ENCODE measurements at regions not wholly inside any gene's neighbourhood (a gene's known extent, or its start where the extent isn't known, plus 50 kb on each side); places are given as distances from the start of the nearest gene placed in this dataset.

- Histone ChIP-seq H3K9ac (ENCODE audit: insufficient read depth, low read length) (no peak overlapping the region), H3K79me2 (ENCODE audit: control insufficient read depth, insufficient read depth, low read length) (no peaks in the 10 kb centered on the region), H3K27ac (ENCODE audit: insufficient read depth, low read length) (no peak overlapping the region), H2AFZ (ENCODE audit: low read length) (no peak overlapping the region), H4K20me1 (ENCODE audit: control insufficient read depth, extremely low read depth, insufficient read depth, low read length) (no peaks in the 10 kb centered on the region), H3K4me2 (ENCODE audit: extremely low read depth, insufficient read depth, low read length) (no peak overlapping the region), H3K27me3 (ENCODE audit: control insufficient read depth, insufficient read depth, low read length) (no peaks in the 10 kb centered on the region), H3K4me1 (ENCODE audit: control insufficient read depth, extremely low read depth, insufficient read depth, low read length) (no peaks in the 10 kb centered on the region), H3K9me3 (ENCODE audit: control insufficient read depth, insufficient read depth, low read depth, low read length) (no peaks in the 10 kb centered on the region), H3K36me3 (ENCODE audit: control insufficient read depth, insufficient read depth, low read length) (no peaks in the 10 kb centered on the region), H3K4me3 (replicated peaks in 1 of 4; ENCODE audit: control extremely low read depth in 1 of 4, insufficient read depth in 1 of 4, low read depth in 3 of 4, low read length in 4 of 4) (no peak overlapping the region)
- DNase-seq (ENCODE audit: low read depth in 2 of 2) = no peak
- TF ChIP-seq CTCF (conservative IDR thresholded peaks at IDR 0.05 in 1 of 2, IDR thresholded peaks at IDR 0.05 in 1 of 2; ENCODE audit: low read depth in 1 of 2, low read length in 2 of 2) (no peak), EZH2 (IDR thresholded peaks at IDR 0.05; ENCODE audit: low read length, missing control alignments) (no peak)
These were observed 129.7 kb downstream of the EFNB2 start for GRCh38 chr13:106405731-106406130.

- no peak for DNase-seq (ENCODE audit: low read depth in 2 of 2)
- TF ChIP-seq EZH2 (IDR thresholded peaks at IDR 0.05; ENCODE audit: low read length, missing control alignments) (no peak), CTCF (conservative IDR thresholded peaks at IDR 0.05 in 1 of 2, IDR thresholded peaks at IDR 0.05 in 1 of 2; ENCODE audit: low read depth in 1 of 2, low read length in 2 of 2) (no peak)
- Histone ChIP-seq H3K4me1 (ENCODE audit: control insufficient read depth, extremely low read depth, insufficient read depth, low read length) (no peaks in the 10 kb centered on the region), H4K20me1 (ENCODE audit: control insufficient read depth, extremely low read depth, insufficient read depth, low read length) (no peaks in the 10 kb centered on the region), H3K27ac (ENCODE audit: insufficient read depth, low read length) (no peak overlapping the region), H3K79me2 (ENCODE audit: control insufficient read depth, insufficient read depth, low read length) (no peaks in the 10 kb centered on the region), H3K9ac (ENCODE audit: insufficient read depth, low read length) (no peak overlapping the region), H3K9me3 (ENCODE audit: control insufficient read depth, insufficient read depth, low read depth, low read length) (no peaks in the 10 kb centered on the region), H2AFZ (ENCODE audit: low read length) (no peak overlapping the region), H3K36me3 (ENCODE audit: control insufficient read depth, insufficient read depth, low read length) (no peaks in the 10 kb centered on the region), H3K27me3 (ENCODE audit: control insufficient read depth, insufficient read depth, low read length) (no peaks in the 10 kb centered on the region), H3K4me2 (ENCODE audit: extremely low read depth, insufficient read depth, low read length) (no peak overlapping the region), H3K4me3 (replicated peaks in 1 of 4; ENCODE audit: control extremely low read depth in 1 of 4, insufficient read depth in 1 of 4, low read depth in 3 of 4, low read length in 4 of 4) (no peak overlapping the region)
These were observed 132.2 kb downstream of the EFNB2 start for GRCh38 chr13:106403280-106403679.

- H3K4me1 ChIP-seq (ENCODE audit: control insufficient read depth, extremely low read depth, insufficient read depth, low read length) = no peaks in the 10 kb centered on the region
- H3K4me2 ChIP-seq (ENCODE audit: extremely low read depth, insufficient read depth, low read length) = no peak overlapping the region
- no peaks in the 10 kb centered on the region for H3K36me3 ChIP-seq (ENCODE audit: control insufficient read depth, insufficient read depth, low read length)
- no peaks in the 10 kb centered on the region for H3K79me2 ChIP-seq (ENCODE audit: control insufficient read depth, insufficient read depth, low read length)
- H3K27ac ChIP-seq (ENCODE audit: insufficient read depth, low read length) = no peak overlapping the region
- H3K4me3 ChIP-seq (replicated peaks in 1 of 4; ENCODE audit: control extremely low read depth in 1 of 4, insufficient read depth in 1 of 4, low read depth in 3 of 4, low read length in 4 of 4) = no peak overlapping the region
- no peak for TF ChIP-seq EZH2 (IDR thresholded peaks at IDR 0.05; ENCODE audit: low read length, missing control alignments)
- no peak for TF ChIP-seq CTCF (conservative IDR thresholded peaks at IDR 0.05 in 1 of 2, IDR thresholded peaks at IDR 0.05 in 1 of 2; ENCODE audit: low read depth in 1 of 2, low read length in 2 of 2)
- no peaks in the 10 kb centered on the region for H4K20me1 ChIP-seq (ENCODE audit: control insufficient read depth, extremely low read depth, insufficient read depth, low read length)
- no peak overlapping the region for H3K9ac ChIP-seq (ENCODE audit: insufficient read depth, low read length)
- no peak for DNase-seq (ENCODE audit: low read depth in 2 of 2)
- H3K27me3 ChIP-seq (ENCODE audit: control insufficient read depth, insufficient read depth, low read length) = no peaks in the 10 kb centered on the region
- H2AFZ ChIP-seq (ENCODE audit: low read length) = no peak overlapping the region
- no peaks in the 10 kb centered on the region for H3K9me3 ChIP-seq (ENCODE audit: control insufficient read depth, insufficient read depth, low read depth, low read length)
These were observed 132.6 kb downstream of the EFNB2 start for GRCh38 chr13:106402866-106403265.
